Karpas-422 (cell line): ENCODE measurements at regions not wholly inside any gene's neighbourhood (a gene's known extent, or its start where the extent isn't known, plus 50 kb on each side); places are given as distances from the start of the nearest gene placed in this dataset.
A peak's percentile ranks its signal among the peaks of the same experiment; 100 is the strongest.
"Not testable (repeated sequence)": the region's sequence is repeated elsewhere in the genome, so short reads cannot be mapped to it uniquely, and the experiment has no call there.

Source experiments
- DNase-seq: peaks from one replicate; pipeline ENCODE4 v3.0.0-alpha.2; 2015
- H2AFZ ChIP-seq: fragments of 200-600 bp; sonication (generic); 2 replicates; pipeline ENCODE4 v1.6.1; 2014; ENCODE audit warnings: antibody characterized with exemption, low read length, mixed read lengths
- H3K27ac ChIP-seq: fragments of 200-600 bp; sonication (generic); 2 replicates; pipeline ENCODE4 v1.5.1; 2014; ENCODE audit warnings: mild to moderate bottlenecking, low read length, moderate library complexity
- H3K27me3 ChIP-seq: fragments of 200-600 bp; sonication (generic); 2 replicates; pipeline ENCODE4 v1.6.1; 2014; ENCODE audit warnings: low read length, mixed read lengths
- H3K36me3 ChIP-seq: fragments of 200-600 bp; sonication (generic); 2 replicates; pipeline ENCODE4 v1.6.1; 2014; ENCODE audit warnings: low read length, mixed read lengths; ENCODE audit not compliant: insufficient read depth
- H3K4me1 ChIP-seq: fragments of 200-600 bp; sonication (generic); 2 replicates; pipeline ENCODE4 v1.6.1; 2014; ENCODE audit warnings: mild to moderate bottlenecking, low read length, mixed read lengths
- H3K4me2 ChIP-seq: fragments of 200-600 bp; sonication (generic); 2 replicates; pipeline ENCODE4 v1.6.1; 2014; ENCODE audit warnings: low read length, low read depth, mild to moderate bottlenecking; ENCODE audit not compliant: poor library complexity, severe bottlenecking
- H3K4me3 ChIP-seq: fragments of 200-600 bp; sonication (generic); 2 replicates; pipeline ENCODE4 v1.5.1; 2014; ENCODE audit warnings: mild to moderate bottlenecking, antibody characterized with exemption, low read length, mixed read lengths
- H3K79me2 ChIP-seq: fragments of 200-600 bp; sonication (generic); 2 replicates; pipeline ENCODE4 v1.6.1; 2014; ENCODE audit warnings: mild to moderate bottlenecking, low read length, mixed read lengths
- H3K9ac ChIP-seq: fragments of 200-600 bp; sonication (generic); 2 replicates; pipeline ENCODE4 v1.6.0; 2014; ENCODE audit warnings: low read length
- H3K9me2 ChIP-seq: fragments of 200-600 bp; sonication (generic), shearing (Covaris generic); replicated peaks from 2 replicates; pipeline ENCODE4 v1.6.0; 2014; ENCODE audit warnings: mild to moderate bottlenecking, low read length, moderate library complexity; ENCODE audit not compliant: insufficient read depth
- H3K9me3 ChIP-seq: fragments of 300-700, 200-600 bp; sonication (generic); 2 replicates; pipeline ENCODE4 v1.6.1; 2014; ENCODE audit warnings: low read length, mixed read lengths
- H4K20me1 ChIP-seq: fragments of 200-600 bp; sonication (generic); 2 replicates; pipeline ENCODE4 v1.6.1; 2014; ENCODE audit warnings: mild to moderate bottlenecking, antibody characterized with exemption, low read length, low read depth; ENCODE audit not compliant: insufficient read depth

DNA sequence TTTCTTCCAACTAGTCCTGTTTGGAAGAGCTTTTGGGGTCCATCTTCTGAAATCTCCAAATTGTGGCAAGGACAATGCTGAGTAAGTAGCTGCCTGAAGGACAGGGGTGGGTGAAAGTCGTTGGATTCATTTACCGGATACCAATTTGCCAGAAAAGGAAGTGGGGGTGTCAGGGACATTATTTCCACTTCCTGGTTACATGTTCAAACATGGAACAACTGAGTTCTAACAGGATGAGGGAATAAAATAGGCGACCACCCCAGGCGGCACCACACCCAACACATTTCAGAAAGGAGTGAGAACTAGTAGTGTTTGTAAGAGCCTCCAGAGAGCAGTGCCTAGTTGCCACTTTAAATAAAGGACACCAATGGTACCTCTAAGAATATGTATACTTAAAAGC lies 158.6 kb upstream of the SERTAD2 start:
- Histone ChIP-seq H3K9ac (no peak overlapping the region), H3K36me3 (no peaks in the 10 kb centered on the region), H3K27ac (no peak overlapping the region), H2AFZ (peak overlapping the region; percentile 77), H3K9me2 (no peaks in the 10 kb centered on the region), H3K4me2 (no peak overlapping the region), H3K79me2 (no peaks in the 10 kb centered on the region), H3K4me1 (peaks cover 21% of the 10 kb centered on the region), H3K9me3 (peaks cover 3% of the 10 kb centered on the region; the same call in 1 of the 2 replicates), H4K20me1 (no peaks in the 10 kb centered on the region), H3K27me3 (no peaks in the 10 kb centered on the region), H3K4me3 (no peak overlapping the region)
- no peak for DNase-seq

DNA sequence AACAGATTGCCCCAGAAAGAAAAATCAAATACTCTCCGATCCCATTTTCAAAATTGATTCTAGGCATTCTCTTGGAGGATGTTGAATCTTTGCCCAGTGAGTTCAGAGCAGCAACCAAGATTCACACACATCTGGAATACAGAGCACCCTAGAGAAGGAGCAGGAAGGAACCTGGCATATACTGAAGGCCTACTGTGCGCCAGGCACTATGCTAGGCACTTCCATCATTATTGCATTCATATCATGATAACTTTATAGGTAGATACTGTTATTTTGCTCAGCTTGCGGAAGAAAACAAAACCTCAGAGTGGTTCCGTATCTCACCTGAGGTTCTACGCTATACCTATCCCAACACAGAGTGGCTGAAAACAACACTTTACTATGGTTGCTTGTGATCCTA lies 160.3 kb upstream of the SERTAD2 start:
- Histone ChIP-seq H3K27me3 (no peaks in the 10 kb centered on the region), H3K9me3 (no peaks in the 10 kb centered on the region), H3K4me2 (no peak overlapping the region), H3K27ac (no peak overlapping the region), H3K9ac (no peak overlapping the region), H2AFZ (no peak overlapping the region), H3K36me3 (no peaks in the 10 kb centered on the region), H3K9me2 (no peaks in the 10 kb centered on the region), H3K4me3 (no peak overlapping the region), H3K79me2 (no peaks in the 10 kb centered on the region), H4K20me1 (no peaks in the 10 kb centered on the region), H3K4me1 (peaks cover 20% of the 10 kb centered on the region)
- DNase-seq, result no peak

DNA sequence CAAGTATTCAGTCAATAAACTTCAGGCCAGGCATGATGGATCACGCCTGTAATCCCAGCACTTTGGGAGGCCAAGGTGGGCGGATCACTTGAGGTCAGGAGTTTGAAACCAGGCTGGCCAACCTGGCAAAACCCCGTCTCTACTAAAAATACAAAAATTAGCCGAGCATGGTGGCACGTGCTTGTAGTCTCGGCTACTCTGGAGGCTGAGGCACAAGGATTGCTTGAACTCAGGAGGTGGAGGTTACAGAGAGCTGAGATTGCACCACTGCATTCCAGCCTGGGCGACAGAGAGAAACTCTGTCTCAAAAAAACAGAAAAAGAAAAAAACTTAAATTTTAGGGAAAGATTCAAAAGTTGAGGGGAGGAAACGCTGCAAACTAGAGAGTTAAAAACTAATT lies 162.8 kb upstream of the SERTAD2 start:
- peaks cover 41% of the 10 kb centered on the region for H3K4me1 ChIP-seq
- not testable (repeated sequence) for DNase-seq, H3K9me3 ChIP-seq, H4K20me1 ChIP-seq, H2AFZ ChIP-seq, H3K4me2 ChIP-seq, H3K36me3 ChIP-seq, H3K27ac ChIP-seq, H3K9me2 ChIP-seq, H3K27me3 ChIP-seq, H3K4me3 ChIP-seq, H3K9ac ChIP-seq, H3K79me2 ChIP-seq

DNA sequence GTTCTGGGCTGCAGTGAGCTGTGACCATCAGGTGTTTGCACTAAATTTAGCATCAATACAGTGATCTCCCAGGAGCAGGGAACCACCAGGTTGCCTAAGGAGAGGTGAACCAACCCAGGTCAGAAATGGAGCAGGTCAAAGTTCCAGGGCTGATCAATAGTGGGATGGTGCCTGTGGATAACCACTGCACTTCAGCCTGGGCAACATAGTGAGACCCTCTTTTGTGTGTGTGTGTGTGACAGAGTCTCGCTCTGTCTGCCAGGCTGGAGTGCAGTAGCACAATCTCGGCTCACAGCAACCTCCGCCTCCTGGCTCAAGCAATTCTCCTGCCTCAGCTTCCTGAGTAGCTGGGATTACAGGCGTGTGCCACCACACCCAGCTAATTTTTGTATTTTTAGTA lies 163.7 kb upstream of the SERTAD2 start:
- Histone ChIP-seq H3K27ac (no peak overlapping the region), H3K4me3 (no peak overlapping the region), H3K9ac (no peak overlapping the region), H3K9me3 (no peaks in the 10 kb centered on the region), H3K4me2 (no peak overlapping the region), H2AFZ (no peak overlapping the region), H3K9me2 (no peaks in the 10 kb centered on the region), H4K20me1 (no peaks in the 10 kb centered on the region), H3K79me2 (no peaks in the 10 kb centered on the region), H3K4me1 (peaks cover 37% of the 10 kb centered on the region), H3K27me3 (no peaks in the 10 kb centered on the region), H3K36me3 (no peaks in the 10 kb centered on the region)
- DNase-seq, result no peak

DNA sequence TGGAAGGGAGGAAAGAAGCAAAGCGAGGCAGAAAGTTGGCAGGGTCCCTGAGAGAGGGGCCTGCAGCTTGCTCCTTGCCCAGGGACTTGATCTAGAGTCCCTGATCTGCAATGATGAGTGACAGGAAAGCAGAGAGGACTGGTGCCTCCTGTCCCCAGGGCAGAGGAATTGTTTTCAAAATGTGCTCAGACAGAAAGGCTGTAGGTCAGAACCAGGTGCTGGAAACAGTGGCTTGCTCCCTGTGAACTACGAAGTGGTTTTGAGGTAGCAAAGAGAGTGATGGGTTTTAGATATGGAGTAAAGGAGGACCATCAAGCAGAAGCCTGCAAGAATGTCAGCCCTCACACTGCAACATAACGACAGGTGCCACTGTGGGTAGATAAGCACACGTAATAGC lies 164.9 kb upstream of the SERTAD2 start:
- H3K27ac ChIP-seq, result no peak overlapping the region
- peaks cover 45% of the 10 kb centered on the region for H3K4me1 ChIP-seq
- no peaks in the 10 kb centered on the region for H4K20me1 ChIP-seq
- H3K27me3 ChIP-seq, result no peaks in the 10 kb centered on the region
- no peaks in the 10 kb centered on the region for H3K9me2 ChIP-seq
- no peaks in the 10 kb centered on the region for H3K9me3 ChIP-seq
- DNase-seq, result no peak
- no peak overlapping the region for H2AFZ ChIP-seq
- no peak overlapping the region for H3K4me3 ChIP-seq
- H3K36me3 ChIP-seq, result no peaks in the 10 kb centered on the region
- peak overlapping the region; percentile 77 for H3K4me2 ChIP-seq
- H3K9ac ChIP-seq, result no peak overlapping the region
- no peaks in the 10 kb centered on the region for H3K79me2 ChIP-seq

DNA sequence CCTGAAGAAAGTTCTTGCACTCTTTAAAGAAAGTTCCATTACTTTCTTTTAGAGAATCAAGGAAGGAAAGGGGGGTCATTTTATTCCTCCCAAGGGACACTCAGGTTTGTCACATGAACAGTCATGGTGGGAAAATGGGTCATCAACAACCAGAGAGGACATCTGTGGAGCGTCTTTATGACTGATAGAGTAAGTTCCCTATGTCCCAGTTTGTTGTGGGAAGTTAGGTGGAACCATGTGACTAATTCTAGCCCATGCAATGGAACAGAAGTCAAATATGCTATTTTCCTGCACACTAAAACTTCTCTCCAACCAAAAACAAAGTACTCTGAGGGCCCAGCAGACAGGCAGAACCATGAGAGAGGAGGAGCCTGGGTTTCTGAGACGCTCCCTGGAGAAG lies 165.6 kb upstream of the SERTAD2 start:
- peak overlapping the region; percentile 59 for H3K9ac ChIP-seq

DNA sequence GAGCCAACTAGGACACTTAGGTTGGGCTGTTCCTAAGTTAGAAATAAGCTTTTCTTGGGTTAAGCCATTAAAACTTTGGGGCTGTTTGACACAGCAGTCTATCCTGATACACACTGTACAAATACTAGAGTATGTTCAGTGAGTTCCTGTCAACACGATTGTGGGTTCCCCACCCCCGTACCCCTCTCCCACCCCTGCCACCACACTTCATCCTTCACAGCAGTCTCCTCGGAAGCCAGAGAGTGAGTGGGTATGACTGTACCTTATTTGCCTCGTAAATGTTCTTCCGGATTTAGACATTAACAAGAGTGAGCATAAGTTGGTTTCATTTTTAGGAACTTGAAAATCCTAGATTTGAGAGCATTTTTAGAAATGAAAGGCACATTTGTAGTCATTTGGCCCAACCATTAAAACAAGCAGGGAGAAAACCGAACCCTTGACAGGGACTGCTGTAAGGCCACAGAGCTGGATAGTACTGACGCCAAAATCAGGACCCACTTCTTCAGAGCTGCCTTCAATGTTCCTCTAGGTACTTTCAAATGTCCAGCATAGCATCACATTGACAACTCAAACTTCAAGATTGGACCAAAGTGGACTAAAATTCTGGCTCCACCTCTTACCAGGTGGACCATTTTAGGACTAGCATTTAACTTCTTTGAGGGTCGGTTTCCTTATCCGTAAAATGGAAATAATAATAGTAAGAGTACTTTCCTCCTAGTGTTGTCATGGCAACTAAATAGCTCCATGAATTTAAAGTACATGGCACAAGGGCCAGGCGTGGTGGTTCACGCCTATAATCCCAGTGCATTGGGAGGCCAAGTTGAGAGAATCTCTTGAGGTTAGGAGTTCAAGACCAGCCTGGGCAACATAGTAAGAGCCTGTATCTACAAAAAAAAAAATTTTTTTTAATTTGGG lies 166.3 kb upstream of the SERTAD2 start:
- peak; percentile 91 for DNase-seq
- no peaks in the 10 kb centered on the region for H3K9me3 ChIP-seq
- no peaks in the 10 kb centered on the region for H4K20me1 ChIP-seq
- H3K79me2 ChIP-seq, result no peaks in the 10 kb centered on the region
- H2AFZ ChIP-seq, result peak overlapping the region; percentile 38; the same call in 1 of the 2 replicates
- peak overlapping the region; percentile 59 for H3K9ac ChIP-seq
- peaks cover 59% of the 10 kb centered on the region for H3K4me1 ChIP-seq
- H3K4me2 ChIP-seq, result peak overlapping the region; percentile 77
- no peaks in the 10 kb centered on the region for H3K36me3 ChIP-seq
- H3K27me3 ChIP-seq, result no peaks in the 10 kb centered on the region
- peak overlapping the region; percentile 73 for H3K27ac ChIP-seq
- H3K9me2 ChIP-seq, result no peaks in the 10 kb centered on the region
- peak overlapping the region; percentile 56 for H3K4me3 ChIP-seq

More for the DNA sequence above, 165.6 kb upstream of the SERTAD2 start:
- H3K4me2 ChIP-seq, result peak overlapping the region; percentile 77
- H3K36me3 ChIP-seq, result no peaks in the 10 kb centered on the region
- peaks cover 52% of the 10 kb centered on the region for H3K4me1 ChIP-seq
- no peaks in the 10 kb centered on the region for H3K79me2 ChIP-seq
- H4K20me1 ChIP-seq, result no peaks in the 10 kb centered on the region
- H3K9me3 ChIP-seq, result no peaks in the 10 kb centered on the region
- H3K27ac ChIP-seq, result peak overlapping the region; percentile 73
- no peak for DNase-seq
- H2AFZ ChIP-seq, result peak overlapping the region; percentile 38; the same call in 1 of the 2 replicates
- H3K4me3 ChIP-seq, result peak overlapping the region; percentile 56
- no peaks in the 10 kb centered on the region for H3K9me2 ChIP-seq
- H3K27me3 ChIP-seq, result no peaks in the 10 kb centered on the region

DNA sequence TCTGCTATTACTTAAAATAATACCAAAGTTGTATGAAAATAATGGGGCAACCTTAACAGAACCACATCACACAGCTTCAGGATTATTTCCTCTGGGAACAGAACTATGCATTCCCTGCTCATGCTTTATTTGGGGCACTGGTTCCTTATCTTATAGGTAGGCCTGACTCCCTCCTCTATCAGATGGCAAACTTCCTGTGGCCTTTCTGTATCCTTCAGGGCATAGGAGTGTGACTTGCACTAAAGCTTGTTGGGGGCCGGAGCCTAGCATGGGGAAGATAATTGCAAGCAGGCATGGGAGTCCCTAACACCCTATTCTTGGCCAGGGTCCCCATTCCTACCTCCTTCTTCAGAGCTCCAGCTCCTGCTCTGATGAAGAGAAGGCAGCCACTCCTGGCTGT lies 167.2 kb upstream of the SERTAD2 start:
- Histone ChIP-seq H3K9ac (no peak overlapping the region), H3K36me3 (no peaks in the 10 kb centered on the region), H3K9me3 (no peaks in the 10 kb centered on the region), H2AFZ (no peak overlapping the region), H3K27me3 (no peaks in the 10 kb centered on the region), H3K79me2 (no peaks in the 10 kb centered on the region), H3K4me1 (peaks cover 67% of the 10 kb centered on the region), H4K20me1 (no peaks in the 10 kb centered on the region), H3K4me3 (no peak overlapping the region), H3K9me2 (no peaks in the 10 kb centered on the region), H3K4me2 (peak overlapping the region; percentile 77), H3K27ac (peak overlapping the region; percentile 73)
- no peak for DNase-seq
